A549 (cell line): ENCODE measurements at regions not wholly inside any gene's neighbourhood (a gene's known extent, or its start where the extent isn't known, plus 50 kb on each side); places are given as distances from the start of the nearest gene placed in this dataset.

Source experiments
- CEBPB ChIP-seq, 2 experiments: fragments of >200 bp in 1 of 2; sonication (Bioruptor Twin) in 1 of 2; formaldehyde crosslinking in 1 of 2; IDR thresholded peaks; 2 replicates each; pipeline ENCODE4 v1.6.1; 2012 to 2016
- ESRRA ChIP-seq: fragments of 150-350 bp; IDR thresholded peaks from 2 replicates; pipeline ENCODE4 v1.6.1; 2014; ENCODE audit warnings: mild to moderate bottlenecking, low read length, borderline replicate concordance
- GATA3 ChIP-seq: IDR thresholded peaks from 2 replicates; pipeline ENCODE4 v1.6.1; 2012; ENCODE audit warnings: borderline replicate concordance
- HOXB13 ChIP-seq: fragments of 250-450 bp; sonication (Bioruptor Pico); IDR thresholded peaks from 2 replicates; pipeline ENCODE4 v1.5.0; 2020; ENCODE audit warnings: low read depth, mild to moderate bottlenecking, moderate library complexity
- MAFK ChIP-seq: fragments of 450-650 bp; IDR thresholded peaks from 2 replicates; pipeline ENCODE4 v1.6.1; 2014; ENCODE audit not compliant: partially characterized antibody
- POLR2A ChIP-seq: IDR thresholded peaks from 2 replicates; pipeline ENCODE4 v1.6.1; 2012; ENCODE audit warnings: mild to moderate bottlenecking, low read length
- RAD21 ChIP-seq, 2 experiments: fragments of >200 bp in 1 of 2; sonication (Bioruptor Twin) in 1 of 2; formaldehyde crosslinking in 1 of 2; IDR thresholded peaks in 1 of 2; conservative IDR thresholded peaks in 1 of 2; 2 replicates in 1 of 2; 3 replicates in 1 of 2; pipeline ENCODE4 v1.6.1; 2012 to 2018; ENCODE audit warnings: inconsistent platforms in 1 of 2
- ZFP36 ChIP-seq: fragments of 450-650 bp; IDR thresholded peaks from 2 replicates; pipeline ENCODE4 v1.6.1; 2014; ENCODE audit warnings: borderline replicate concordance; ENCODE audit not compliant: partially characterized antibody
- TF ChIP-seq, protein P1 (sequence below): fragments of >200 bp; sonication (Bioruptor Twin); formaldehyde crosslinking; IDR thresholded peaks from 3 replicates; pipeline ENCODE4 v1.5.1; 2016
- TF ChIP-seq, protein P2 (sequence below): IDR thresholded peaks from 2 replicates; pipeline ENCODE4 v1.6.1; 2012
- TF ChIP-seq, protein P3 (sequence below): fragments of >200 bp; sonication (Bioruptor Twin); formaldehyde crosslinking; IDR thresholded peaks from 2 replicates; pipeline ENCODE4 v1.6.1; 2016

DNA sequence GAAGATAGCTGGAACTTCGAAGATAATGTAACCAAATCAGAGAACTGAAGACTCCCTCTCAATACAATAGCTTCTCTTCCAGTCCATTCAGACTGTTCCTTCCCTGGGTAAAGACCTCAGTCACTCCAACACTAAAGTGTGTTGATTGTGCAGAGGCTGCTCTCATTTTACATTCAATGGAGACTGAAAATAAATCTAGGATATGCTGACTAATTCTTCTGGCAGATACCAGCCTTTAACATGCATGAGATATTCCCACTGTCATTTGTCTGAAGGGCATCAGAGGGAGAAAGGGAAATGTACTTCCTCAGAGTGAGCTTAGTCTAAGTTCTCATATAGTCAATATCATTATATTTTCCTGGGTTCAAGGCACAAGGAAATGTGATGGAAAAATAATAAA, 166.4 kb upstream of the IRAK1BP1 start:
- TF ChIP-seq CEBPB (IDR thresholded peaks at IDR 0.05) (no peak), POLR2A (no peak), GATA3 (no peak), RAD21 (conservative IDR thresholded peaks at IDR 0.05 in 1 of 2, IDR thresholded peaks at IDR 0.05 in 1 of 2) (no peak), HOXB13 (CRISPR knock-in tag) (no peak), ZFP36 (no peak), MAFK (no peak), ESRRA (no peak)
- TF ChIP-seq, protein P1, sequence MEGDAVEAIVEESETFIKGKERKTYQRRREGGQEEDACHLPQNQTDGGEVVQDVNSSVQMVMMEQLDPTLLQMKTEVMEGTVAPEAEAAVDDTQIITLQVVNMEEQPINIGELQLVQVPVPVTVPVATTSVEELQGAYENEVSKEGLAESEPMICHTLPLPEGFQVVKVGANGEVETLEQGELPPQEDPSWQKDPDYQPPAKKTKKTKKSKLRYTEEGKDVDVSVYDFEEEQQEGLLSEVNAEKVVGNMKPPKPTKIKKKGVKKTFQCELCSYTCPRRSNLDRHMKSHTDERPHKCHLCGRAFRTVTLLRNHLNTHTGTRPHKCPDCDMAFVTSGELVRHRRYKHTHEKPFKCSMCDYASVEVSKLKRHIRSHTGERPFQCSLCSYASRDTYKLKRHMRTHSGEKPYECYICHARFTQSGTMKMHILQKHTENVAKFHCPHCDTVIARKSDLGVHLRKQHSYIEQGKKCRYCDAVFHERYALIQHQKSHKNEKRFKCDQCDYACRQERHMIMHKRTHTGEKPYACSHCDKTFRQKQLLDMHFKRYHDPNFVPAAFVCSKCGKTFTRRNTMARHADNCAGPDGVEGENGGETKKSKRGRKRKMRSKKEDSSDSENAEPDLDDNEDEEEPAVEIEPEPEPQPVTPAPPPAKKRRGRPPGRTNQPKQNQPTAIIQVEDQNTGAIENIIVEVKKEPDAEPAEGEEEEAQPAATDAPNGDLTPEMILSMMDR: no peak
- TF ChIP-seq, protein P2, sequence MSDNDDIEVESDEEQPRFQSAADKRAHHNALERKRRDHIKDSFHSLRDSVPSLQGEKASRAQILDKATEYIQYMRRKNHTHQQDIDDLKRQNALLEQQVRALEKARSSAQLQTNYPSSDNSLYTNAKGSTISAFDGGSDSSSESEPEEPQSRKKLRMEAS: no peak
- TF ChIP-seq, protein P3, sequence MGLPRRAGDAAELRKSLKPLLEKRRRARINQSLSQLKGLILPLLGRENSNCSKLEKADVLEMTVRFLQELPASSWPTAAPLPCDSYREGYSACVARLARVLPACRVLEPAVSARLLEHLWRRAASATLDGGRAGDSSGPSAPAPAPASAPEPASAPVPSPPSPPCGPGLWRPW: no peak
